HEK293 (cell line): ENCODE measurements at regions not wholly inside any gene's neighbourhood (a gene's known extent, or its start where the extent isn't known, plus 50 kb on each side); places are given as distances from the start of the nearest gene placed in this dataset.

Experiments
- OVOL3 ChIP-seq: fragments of 450-650 bp; formaldehyde crosslinking; IDR thresholded peaks from 2 replicates; pipeline ENCODE4 v1.5.1; 2016; ENCODE audit warnings: missing biosample characterization, missing genetic modification characterization
- ZBTB7A ChIP-seq: fragments of 450-650 bp; formaldehyde crosslinking; IDR thresholded peaks from 2 replicates; pipeline ENCODE4 v1.5.1; 2016; ENCODE audit warnings: low read depth, missing biosample characterization, missing genetic modification characterization
- ZEB2 ChIP-seq: fragments of 450-650 bp; formaldehyde crosslinking; IDR thresholded peaks from 2 replicates; pipeline ENCODE4 v1.5.1; 2016; ENCODE audit warnings: missing biosample characterization, missing genetic modification characterization
- ZNF133 ChIP-seq: fragments of 450-650 bp; formaldehyde crosslinking; IDR thresholded peaks from 2 replicates; pipeline ENCODE4 v1.5.1; 2016; ENCODE audit warnings: missing biosample characterization, missing genetic modification characterization
- ZNF280D ChIP-seq: fragments of 450-650 bp; formaldehyde crosslinking; IDR thresholded peaks from 2 replicates; pipeline ENCODE4 v1.5.1; 2016; ENCODE audit warnings: missing biosample characterization, missing genetic modification characterization
- ZNF791 ChIP-seq: fragments of 450-650 bp; formaldehyde crosslinking; IDR thresholded peaks from 2 replicates; pipeline ENCODE4 v1.5.1; 2016; ENCODE audit warnings: missing biosample characterization, missing genetic modification characterization
- TF ChIP-seq, protein P1 (sequence below): fragments of 450-650 bp; formaldehyde crosslinking; IDR thresholded peaks from 2 replicates; pipeline ENCODE4 v1.5.1; 2016; ENCODE audit warnings: missing biosample characterization, missing genetic modification characterization

DNA sequence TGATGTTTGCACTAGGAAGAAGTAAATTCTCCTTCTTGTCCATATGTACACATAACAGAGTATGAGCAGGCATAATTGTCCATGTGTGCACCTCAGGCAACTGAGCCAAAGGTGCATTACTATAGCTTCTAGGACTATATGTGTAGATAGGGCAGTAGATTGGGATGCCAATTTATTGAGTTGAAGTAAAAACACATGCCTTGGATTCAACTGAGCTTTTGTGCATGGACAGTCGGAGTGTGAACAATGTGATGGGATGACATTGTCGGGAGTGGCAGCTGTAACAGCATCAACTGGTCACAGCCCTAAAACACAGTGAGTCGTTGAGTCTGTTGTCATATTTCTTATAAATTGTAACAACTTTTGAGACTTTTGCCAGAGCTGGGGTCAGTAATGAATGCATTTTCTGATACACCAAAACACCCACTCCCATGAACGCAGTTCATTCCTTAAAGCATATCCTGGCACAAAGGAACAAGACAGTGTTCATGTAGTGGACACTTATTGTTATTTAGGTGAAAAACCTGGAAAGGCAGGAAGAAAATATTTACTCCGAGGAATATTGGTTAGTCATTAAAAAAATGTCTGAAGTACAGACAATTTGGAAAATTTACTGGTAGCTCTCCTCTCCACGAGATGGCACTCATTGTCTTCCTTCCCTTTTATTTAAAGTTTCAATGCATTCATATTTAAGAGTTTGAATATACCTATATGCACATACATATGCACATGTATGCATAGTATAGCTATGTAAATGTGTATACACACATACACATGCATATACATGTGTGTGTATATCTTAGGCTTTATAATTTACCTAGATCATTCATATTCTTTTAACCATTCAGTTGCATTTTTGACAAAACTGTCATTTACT is 302.0 kb upstream of the STXBP5 start:
- TF ChIP-seq, protein P1, sequence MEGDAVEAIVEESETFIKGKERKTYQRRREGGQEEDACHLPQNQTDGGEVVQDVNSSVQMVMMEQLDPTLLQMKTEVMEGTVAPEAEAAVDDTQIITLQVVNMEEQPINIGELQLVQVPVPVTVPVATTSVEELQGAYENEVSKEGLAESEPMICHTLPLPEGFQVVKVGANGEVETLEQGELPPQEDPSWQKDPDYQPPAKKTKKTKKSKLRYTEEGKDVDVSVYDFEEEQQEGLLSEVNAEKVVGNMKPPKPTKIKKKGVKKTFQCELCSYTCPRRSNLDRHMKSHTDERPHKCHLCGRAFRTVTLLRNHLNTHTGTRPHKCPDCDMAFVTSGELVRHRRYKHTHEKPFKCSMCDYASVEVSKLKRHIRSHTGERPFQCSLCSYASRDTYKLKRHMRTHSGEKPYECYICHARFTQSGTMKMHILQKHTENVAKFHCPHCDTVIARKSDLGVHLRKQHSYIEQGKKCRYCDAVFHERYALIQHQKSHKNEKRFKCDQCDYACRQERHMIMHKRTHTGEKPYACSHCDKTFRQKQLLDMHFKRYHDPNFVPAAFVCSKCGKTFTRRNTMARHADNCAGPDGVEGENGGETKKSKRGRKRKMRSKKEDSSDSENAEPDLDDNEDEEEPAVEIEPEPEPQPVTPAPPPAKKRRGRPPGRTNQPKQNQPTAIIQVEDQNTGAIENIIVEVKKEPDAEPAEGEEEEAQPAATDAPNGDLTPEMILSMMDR (tag by site-specific recombination) = no peak; the same call in 1 of the 2 replicates
- TF ChIP-seq OVOL3 (tag by site-specific recombination) (no peak), ZNF133 (tag by site-specific recombination) (no peak), ZNF280D (tag by site-specific recombination) (no peak), ZNF791 (no peak), ZEB2 (tag by site-specific recombination) (no peak), ZBTB7A (tag by site-specific recombination) (no peak)
